K562 (cell line): ENCODE measurements at regions not wholly inside any gene's neighbourhood (a gene's known extent, or its start where the extent isn't known, plus 50 kb on each side); places are given as distances from the start of the nearest gene placed in this dataset.

Experiments used
- ATAC-seq: fragments of 200-7000 bp; cut with Tn5 transposase; 3 replicates; pipeline ENCODE4 v1.9.1; 2020; ENCODE audit warnings: moderate library complexity
- BruUV-seq: library from RNA; stranded (reverse); fragments of 400-500 nt; replicated peaks from 2 replicates; lab custom pipeline; 2021; lab: Mats Ljungman, UMichigan
- CTCF ChIA-PET: fragments of 300-600 bp; formaldehyde crosslinking; extraction: SDS; loops from one replicate; lab custom pipeline; 2021; ENCODE audit warnings: low intra/inter-chr PET ratio; lab: Yijun Ruan, JAX
- POLR2A ChIA-PET: fragments of 300-600, 350-650 bp; sonication (Branson Sonifier 250); formaldehyde crosslinking; extraction: SDS; loops from one replicate; lab custom pipeline; 2021; ENCODE audit warnings: antibody characterized with exemption, inconsistent platforms; lab: Yijun Ruan, JAX
- DNase-seq, 4 experiments: peaks; one replicate each; pipeline versions ENCODE4 v3.0.0 to v3.0.0-alpha.2; 2011 to 2018; ENCODE audit warnings: low spot score in 3 of 4, mixed read lengths in 3 of 4; ENCODE audit errors: extremely low read depth in 1 of 4
- FAIRE-seq: peaks from 2 replicates; lab custom pipeline; 2011; peaks lifted over from hg19 to GRCh38; lab: Jason Lieb, UNC
- H2AFZ ChIP-seq: 2 replicates; pipeline ENCODE4 v1.6.0; 2011; ENCODE audit warnings: low read depth, low read length, control low read depth, inconsistent platforms
- H3K27ac ChIP-seq: fragments of 200-600 bp; 3 replicates; pipeline ENCODE4 v1.8.0; 2011; ENCODE audit warnings: low read depth, mild to moderate bottlenecking, control low read depth, inconsistent platforms, low read length, moderate library complexity, mixed read lengths; ENCODE audit errors: extremely low read depth
- H3K27me3 ChIP-seq, 2 experiments: fragments of 300-600 bp in 1 of 2; 2 replicates in 1 of 2; 3 replicates in 1 of 2; pipeline versions ENCODE4 v1.6.0 to v1.8.0; 2011; ENCODE audit warnings: inconsistent platforms in 2 of 2, low read length in 2 of 2, mild to moderate bottlenecking in 1 of 2, mixed read lengths in 1 of 2, moderate library complexity in 1 of 2; ENCODE audit not compliant: control insufficient read depth in 2 of 2, insufficient read depth in 2 of 2
- H3K36me3 ChIP-seq: fragments of 300-600 bp; 3 replicates; pipeline ENCODE4 v1.8.0; 2011; ENCODE audit warnings: mild to moderate bottlenecking, low read length, inconsistent platforms; ENCODE audit not compliant: control insufficient read depth, insufficient read depth
- H3K4me1 ChIP-seq, 2 experiments: fragments of 200-600 bp in 1 of 2; replicated peaks in 1 of 2; 2 replicates in 1 of 2; 3 replicates in 1 of 2; pipeline versions ENCODE4 v1.5.1 to v1.8.0; 2011; ENCODE audit warnings: inconsistent platforms in 2 of 2, low read length in 2 of 2, mild to moderate bottlenecking in 1 of 2, mixed read lengths in 1 of 2, moderate library complexity in 1 of 2; ENCODE audit not compliant: control insufficient read depth in 2 of 2, insufficient read depth in 2 of 2
- H3K4me2 ChIP-seq: 2 replicates; pipeline ENCODE4 v1.6.1; 2011; ENCODE audit warnings: low read length, control low read depth, inconsistent platforms, mixed read lengths; ENCODE audit not compliant: insufficient read depth
- H3K4me3 ChIP-seq: fragments of 200-600 bp; sonication (generic), shearing (Covaris generic); 2 replicates; pipeline ENCODE4 v1.5.1; 2016; ENCODE audit warnings: control low read depth, inconsistent platforms
- H3K79me2 ChIP-seq: fragments of 200-600 bp; 3 replicates; pipeline ENCODE4 v1.8.0; 2011; ENCODE audit warnings: low read length, inconsistent platforms; ENCODE audit not compliant: control insufficient read depth, insufficient read depth
- H3K9ac ChIP-seq, 2 experiments: 2 replicates each; pipeline versions ENCODE4 v1.6.0 to v1.6.1; 2011; ENCODE audit warnings: low read depth in 2 of 2, low read length in 2 of 2, control low read depth in 1 of 2, inconsistent platforms in 1 of 2, mild to moderate bottlenecking in 1 of 2, mixed read lengths in 1 of 2; ENCODE audit not compliant: insufficient read depth in 1 of 2
- H3K9me1 ChIP-seq: one replicate; pipeline ENCODE4 v1.6.0; 2011; ENCODE audit warnings: inconsistent platforms, mild to moderate bottlenecking, low read length, moderate library complexity; ENCODE audit not compliant: control insufficient read depth, insufficient read depth
- H3K9me3 ChIP-seq: replicated peaks from 2 replicates; pipeline ENCODE4 v1.5.1; 2011; ENCODE audit warnings: low read depth, low read length, inconsistent platforms; ENCODE audit not compliant: control insufficient read depth, insufficient read depth
- H4K20me1 ChIP-seq: replicated peaks from 2 replicates; pipeline ENCODE4 v1.6.1; 2011; ENCODE audit warnings: low read length, inconsistent platforms, mixed read lengths; ENCODE audit not compliant: control insufficient read depth, insufficient read depth
- ATF1 ChIP-seq, 2 experiments: fragments of 450-650 bp in 1 of 2; IDR thresholded peaks; 2 replicates each; pipeline ENCODE4 v1.6.1; 2016; ENCODE audit warnings: missing compliant biosample characterization in 1 of 2, missing genetic modification characterization in 1 of 2
- CCNT2 ChIP-seq: IDR thresholded peaks from 2 replicates; pipeline ENCODE4 v1.6.1; 2011; ENCODE audit warnings: borderline replicate concordance, low read depth, mild to moderate bottlenecking, moderate library complexity, mixed read lengths, low read length; ENCODE audit not compliant: insufficient read length; ENCODE audit errors: extremely low read depth
- COPS2 ChIP-seq: fragments of 450-650 bp; conservative IDR thresholded peaks from 2 replicates; pipeline ENCODE4 v1.6.1; 2016; ENCODE audit warnings: mild to moderate bottlenecking, moderate library complexity
- ETV1 ChIP-seq: fragments of 450-650 bp; conservative IDR thresholded peaks from 2 replicates; pipeline ENCODE4 v1.6.1; 2016; ENCODE audit warnings: missing genetic modification characterization, control low read depth, low read depth, missing compliant biosample characterization
- FUS ChIP-seq: fragments of 200-400 bp; formaldehyde crosslinking; optimal IDR thresholded peaks from 2 replicates; pipeline ENCODE3; 2017; ENCODE audit warnings: low read depth, low read length
- HDGF ChIP-seq: fragments of 450-650 bp; IDR thresholded peaks from 2 replicates; pipeline ENCODE4 v1.6.1; 2016
- KAT8 ChIP-seq: fragments of 450-650 bp; IDR thresholded peaks from 2 replicates; pipeline ENCODE4 v1.6.1; 2016; ENCODE audit warnings: low read depth, mild to moderate bottlenecking
- MCM3 ChIP-seq: fragments of 450-650 bp; IDR thresholded peaks from 2 replicates; pipeline ENCODE4 v1.6.1; 2016
- NCOA2 ChIP-seq, 2 experiments: fragments of 450-650 bp; IDR thresholded peaks; 2 replicates each; pipeline ENCODE4 v1.6.1; 2018; ENCODE audit warnings: mild to moderate bottlenecking in 2 of 2, moderate library complexity in 1 of 2; ENCODE audit not compliant: partially characterized antibody in 2 of 2
- NUFIP1 ChIP-seq: fragments of 450-650 bp; IDR thresholded peaks from 2 replicates; pipeline ENCODE4 v1.6.1; 2018; ENCODE audit not compliant: partially characterized antibody
- POLR2G ChIP-seq: fragments of 200-400 bp; formaldehyde crosslinking; IDR thresholded peaks from 2 replicates; pipeline ENCODE4 v1.6.1; 2017; ENCODE audit warnings: low read depth, mild to moderate bottlenecking, antibody characterized with exemption, low read length, moderate library complexity
- ZNF785 ChIP-seq: fragments of 250-450 bp; sonication (Bioruptor Pico); IDR thresholded peaks from 2 replicates; pipeline ENCODE4 v1.4.0; 2020; ENCODE audit warnings: mild to moderate bottlenecking
- WGBS: fragments of 100-300 bp; shearing (Covaris generic); methylation state at CpG from one replicate; pipeline ENCODE4 v1.1.6; 2016; ENCODE audit warnings: low coverage, mixed read lengths; ENCODE audit not compliant: insufficient coverage; ENCODE audit errors: missing lambda C conversion rate; 5-methylcytosine and 5-hydroxymethylcytosine counted together
- in situ Hi-C: fragments of 300-500 bp; cut with MboI; formaldehyde crosslinking; loops from 4 replicates; pipeline ENCODE4 v1.15.0; 2018; ENCODE audit warnings: inconsistent platforms, mixed read lengths
- intact Hi-C: fragments of 100-400 bp; cut with micrococcal nuclease; formaldehyde crosslinking; loops from 2 replicates; pipeline ENCODE4 v1.14.2; 2022
- TF ChIP-seq, protein P1 (sequence below): fragments of 450-650 bp; conservative IDR thresholded peaks from 2 replicates; pipeline ENCODE4 v1.6.1; 2016; ENCODE audit warnings: missing genetic modification characterization, low read depth, mild to moderate bottlenecking, missing compliant biosample characterization, moderate library complexity
- TF ChIP-seq, protein P2 (sequence below): fragments of 450-650 bp; formaldehyde crosslinking; conservative IDR thresholded peaks from 2 replicates; pipeline ENCODE4 v1.4.0; 2022; ENCODE audit warnings: mild to moderate bottlenecking, missing genetic modification characterization

DNA sequence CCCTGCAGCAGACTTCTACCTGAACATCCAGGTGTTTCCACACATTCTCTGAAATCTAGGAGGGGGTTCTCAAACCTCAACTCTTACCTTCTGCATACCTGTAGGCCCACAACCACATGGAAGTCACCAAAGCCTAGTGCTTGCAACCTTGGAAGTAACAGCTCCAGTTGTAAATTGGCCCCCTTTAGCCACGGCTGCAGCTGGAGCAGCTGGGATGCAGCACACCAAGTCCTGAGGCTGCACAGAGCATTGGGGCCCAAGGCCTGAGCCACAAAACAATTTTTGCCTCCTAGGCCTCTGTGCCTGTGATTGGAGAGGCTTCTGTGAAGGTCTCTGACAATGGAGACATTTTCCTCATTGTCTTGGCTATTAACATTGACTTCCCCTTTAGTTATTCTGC, 772.4 kb upstream of the INTU start:
- H3K9me3 ChIP-seq, result no peaks in the 10 kb centered on the region
- DNase-seq (no peak), FAIRE-seq (no peak), ATAC-seq (peak; percentile 61)
- no peaks in the 10 kb centered on the region for H3K9me1 ChIP-seq
- in situ Hi-C loops (no loop called here), intact Hi-C loops (no loop called here)
- no peaks in the 10 kb centered on the region for H3K36me3 ChIP-seq
- POLR2A ChIA-PET, result no interaction called here
- no peak overlapping the region for H3K4me2 ChIP-seq
- CTCF ChIA-PET, result no interaction called here
- H4K20me1 ChIP-seq, result no peaks in the 10 kb centered on the region
- H3K9ac ChIP-seq, result no peak overlapping the region
- no peaks in the 10 kb centered on the region for H3K27me3 ChIP-seq
- BruUV-seq, result no TSS peak
- no peaks in the 10 kb centered on the region; a peak in 1 of 5 replicates for H3K4me1 ChIP-seq
- no peak overlapping the region for H2AFZ ChIP-seq
- H3K27ac ChIP-seq, result no peak overlapping the region
- peaks cover 26% of the 10 kb centered on the region for H3K79me2 ChIP-seq
- WGBS, result 73% methylated on average over 1 of the region's 1 CpG
- no peak overlapping the region for H3K4me3 ChIP-seq
- TF ChIP-seq KAT8 (no peak), CCNT2 (no peak), COPS2 (no peak), POLR2G (no peak), NCOA2 (IDR thresholded peaks at IDR 0.05; ENCODE audit: partially characterized antibody in 2 of 2) (no peak), FUS (no peak), ATF1 (CRISPR knock-in tag; IDR thresholded peaks at IDR 0.05) (no peak), ATF1 (tag; IDR thresholded peaks at IDR 0.05) (no peak), ETV1 (tag) (no peak), MCM3 (no peak), HDGF (no peak), ZNF785 (no peak), NUFIP1 (no peak)
- TF ChIP-seq, protein P1, sequence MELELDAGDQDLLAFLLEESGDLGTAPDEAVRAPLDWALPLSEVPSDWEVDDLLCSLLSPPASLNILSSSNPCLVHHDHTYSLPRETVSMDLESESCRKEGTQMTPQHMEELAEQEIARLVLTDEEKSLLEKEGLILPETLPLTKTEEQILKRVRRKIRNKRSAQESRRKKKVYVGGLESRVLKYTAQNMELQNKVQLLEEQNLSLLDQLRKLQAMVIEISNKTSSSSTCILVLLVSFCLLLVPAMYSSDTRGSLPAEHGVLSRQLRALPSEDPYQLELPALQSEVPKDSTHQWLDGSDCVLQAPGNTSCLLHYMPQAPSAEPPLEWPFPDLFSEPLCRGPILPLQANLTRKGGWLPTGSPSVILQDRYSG, result no peak
- TF ChIP-seq, protein P2, sequence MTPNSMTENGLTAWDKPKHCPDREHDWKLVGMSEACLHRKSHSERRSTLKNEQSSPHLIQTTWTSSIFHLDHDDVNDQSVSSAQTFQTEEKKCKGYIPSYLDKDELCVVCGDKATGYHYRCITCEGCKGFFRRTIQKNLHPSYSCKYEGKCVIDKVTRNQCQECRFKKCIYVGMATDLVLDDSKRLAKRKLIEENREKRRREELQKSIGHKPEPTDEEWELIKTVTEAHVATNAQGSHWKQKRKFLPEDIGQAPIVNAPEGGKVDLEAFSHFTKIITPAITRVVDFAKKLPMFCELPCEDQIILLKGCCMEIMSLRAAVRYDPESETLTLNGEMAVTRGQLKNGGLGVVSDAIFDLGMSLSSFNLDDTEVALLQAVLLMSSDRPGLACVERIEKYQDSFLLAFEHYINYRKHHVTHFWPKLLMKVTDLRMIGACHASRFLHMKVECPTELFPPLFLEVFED (CRISPR knock-in tag), result no peak
